ENCODE measurements at regions not wholly inside any gene's neighbourhood (a gene's known extent, or its start where the extent isn't known, plus 50 kb on each side); places are given as distances from the start of the nearest gene placed in this dataset.

- no peak for TF ChIP-seq ZNF462 (CRISPR knock-in tag; IDR thresholded peaks at IDR 0.05)
- no peak for TF ChIP-seq NANOG (IDR thresholded peaks at IDR 0.05; ENCODE audit: borderline replicate concordance)
- TF ChIP-seq ZNF331 (CRISPR knock-in tag; IDR thresholded peaks at IDR 0.05; ENCODE audit: low read depth) = no peak
- no peak for TF ChIP-seq ETS1 (IDR thresholded peaks at IDR 0.05)
- no peak for TF ChIP-seq CREB1 (CRISPR knock-in tag; IDR thresholded peaks at IDR 0.05; ENCODE audit: low read depth)
- TF ChIP-seq ZNF114 (CRISPR knock-in tag; IDR thresholded peaks at IDR 0.05) = no peak
These were observed 1346.8 kb upstream of the PIK3C3 start (continued) for GRCh38 chr18:40608226-40608625.

GRCh38 chr18:40607542-40608148 lies 1347.4 kb upstream of the PIK3C3 start:
- Histone ChIP-seq H3K9me2 (ENCODE audit: insufficient read depth) (0 out of 2 replicates have a peak, but pooled peaks cover 3% of the 10 kb centered on the region), H2AFZ (0 out of 2 replicates have a peak overlapping the region, but pooled peaks have one; percentile 33), H3K79me2 (replicated peaks; ENCODE audit: insufficient read depth) (no peaks in the 10 kb centered on the region), H3K27ac (ENCODE audit: low read depth) (no peak overlapping the region), H3K4me3 (no peak overlapping the region), H3K36me3 (ENCODE audit: insufficient read depth) (no peaks in the 10 kb centered on the region), H3K4me1 (ENCODE audit: insufficient read depth) (no peaks in the 10 kb centered on the region), H3F3A (replicated peaks; ENCODE audit: low read depth) (no peaks in the 10 kb centered on the region), H3K27me3 (ENCODE audit: insufficient read depth) (no peaks in the 10 kb centered on the region), H4K20me1 (replicated peaks; ENCODE audit: insufficient read depth) (no peaks in the 10 kb centered on the region), H3K4me2 (no peak overlapping the region)
- ATAC-seq (no peak), DNase-seq (ENCODE audit: low spot score) (no peak)
- no peak overlapping the region for H3K27ac Mint-ChIP-seq
- no peaks in the 10 kb centered on the region for H3K4me1 Mint-ChIP-seq
- H3K27me3 Mint-ChIP-seq (ENCODE audit: insufficient read depth, low read depth, poor library complexity) = no peaks in the 10 kb centered on the region
- H3K4me3 Mint-ChIP-seq = no peak overlapping the region
- H3K36me3 Mint-ChIP-seq (ENCODE audit: low read depth) = no peaks in the 10 kb centered on the region
- H3K9me3 Mint-ChIP-seq = no peaks in the 10 kb centered on the region
- TF ChIP-seq ZNF331 (CRISPR knock-in tag; IDR thresholded peaks at IDR 0.05; ENCODE audit: low read depth) = no peak

All from GM23338 (cell line).